ENCODE measurements at regions not wholly inside any gene's neighbourhood (a gene's known extent, or its start where the extent isn't known, plus 50 kb on each side); places are given as distances from the start of the nearest gene placed in this dataset.

- TF ChIP-seq CTCF (IDR thresholded peaks at IDR 0.05) = no peak
- TF ChIP-seq POLR2A (IDR thresholded peaks at IDR 0.05) = no peak
- TF ChIP-seq EP300 (IDR thresholded peaks at IDR 0.05) = no peak
Observed at GRCh38 chr5:20524991-20525529, 537.1 kb upstream of the CDH18 start.
